ENCODE measurements at regions not wholly inside any gene's neighbourhood (a gene's known extent, or its start where the extent isn't known, plus 50 kb on each side); places are given as distances from the start of the nearest gene placed in this dataset.

DNA sequence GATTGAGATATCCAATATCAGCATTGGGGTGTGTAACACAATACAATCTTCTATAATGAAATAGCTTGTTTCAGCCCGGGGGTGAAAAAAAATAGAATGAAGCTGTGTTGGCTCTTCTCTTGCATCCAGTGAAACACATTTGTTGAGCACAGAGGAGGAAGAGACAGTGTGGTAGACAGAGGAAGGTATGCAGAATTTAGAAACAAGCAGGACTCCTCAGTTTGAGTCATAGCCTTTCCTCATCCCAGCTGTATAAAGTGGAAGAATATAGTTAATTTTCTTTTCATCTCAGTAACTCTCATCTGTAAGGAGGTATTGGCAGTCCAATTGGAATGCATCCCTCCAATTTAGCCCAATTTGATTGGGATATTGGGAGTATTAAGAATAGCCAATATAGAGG, 302.2 kb upstream of the VLDLR start:
- no peak for DNase-seq

DNA sequence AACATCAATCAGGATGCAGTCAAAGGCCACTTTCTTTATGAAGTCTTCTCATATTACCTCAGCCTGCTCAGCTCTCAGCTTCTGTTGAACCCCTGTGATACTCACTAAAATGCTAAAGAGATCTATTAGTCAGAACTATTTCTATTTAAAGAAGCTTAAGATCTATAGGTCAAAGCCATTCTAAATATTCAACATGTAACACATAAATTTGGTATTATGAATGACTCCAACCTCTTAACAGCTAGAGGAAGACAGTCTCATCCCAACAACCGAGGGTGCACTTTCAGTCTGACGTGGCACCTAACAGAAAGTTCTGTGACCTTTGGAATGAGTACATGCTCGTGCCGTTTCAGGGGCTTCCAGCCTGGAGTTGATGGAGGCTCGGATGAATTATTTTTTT, 301.5 kb upstream of the VLDLR start:
- DNase-seq, result no peak

DNA sequence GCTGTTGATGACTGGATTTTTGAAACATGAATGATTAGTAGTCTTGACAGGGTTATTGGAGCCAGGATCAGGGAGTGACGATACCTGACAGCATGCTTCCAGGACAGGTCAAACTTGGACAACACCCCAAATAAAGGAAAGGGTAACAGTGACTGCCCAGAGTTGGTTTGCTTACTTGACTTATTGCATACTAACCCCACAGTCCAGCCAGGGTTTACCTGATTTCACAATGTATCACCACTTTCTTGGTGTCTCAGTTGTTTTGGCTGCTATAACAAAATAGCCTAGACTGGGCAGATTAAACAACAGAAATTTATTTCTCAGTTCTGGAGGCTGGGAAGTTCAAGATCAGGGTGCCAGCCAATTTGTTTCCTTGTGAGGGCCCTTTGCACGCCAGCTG, 301.0 kb upstream of the VLDLR start:
- DNase-seq, result no peak

DNA sequence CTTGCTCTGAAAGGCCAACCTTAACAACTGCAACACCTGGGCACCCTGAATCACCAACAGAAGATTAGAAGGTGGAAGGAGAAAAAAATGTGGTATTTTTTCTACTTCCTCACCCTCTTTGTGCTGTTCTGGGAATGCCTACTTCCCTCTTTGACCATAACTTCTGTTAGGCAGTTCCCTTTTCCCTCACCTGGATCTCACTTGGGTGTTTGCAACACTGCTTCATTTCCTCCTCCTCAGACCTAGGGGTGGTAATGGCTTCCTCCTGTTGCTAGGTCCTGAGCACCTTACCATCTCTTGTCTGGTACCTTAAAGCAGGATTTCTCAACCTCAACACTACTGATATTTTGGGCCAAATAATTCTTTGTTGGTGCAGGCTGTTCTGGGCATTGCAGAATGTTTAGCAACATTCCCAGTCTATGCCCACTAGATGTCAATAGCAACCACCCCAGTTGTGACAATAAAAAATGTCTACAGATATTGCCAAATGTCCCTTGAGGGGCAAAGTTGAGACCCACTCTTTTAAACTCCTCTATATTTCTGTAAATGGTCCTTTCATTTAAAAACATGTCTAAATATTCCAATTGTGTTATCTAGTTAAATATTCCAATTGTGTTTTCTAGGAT, 300.0 kb upstream of the VLDLR start:
- DNase-seq, result no peak

DNA sequence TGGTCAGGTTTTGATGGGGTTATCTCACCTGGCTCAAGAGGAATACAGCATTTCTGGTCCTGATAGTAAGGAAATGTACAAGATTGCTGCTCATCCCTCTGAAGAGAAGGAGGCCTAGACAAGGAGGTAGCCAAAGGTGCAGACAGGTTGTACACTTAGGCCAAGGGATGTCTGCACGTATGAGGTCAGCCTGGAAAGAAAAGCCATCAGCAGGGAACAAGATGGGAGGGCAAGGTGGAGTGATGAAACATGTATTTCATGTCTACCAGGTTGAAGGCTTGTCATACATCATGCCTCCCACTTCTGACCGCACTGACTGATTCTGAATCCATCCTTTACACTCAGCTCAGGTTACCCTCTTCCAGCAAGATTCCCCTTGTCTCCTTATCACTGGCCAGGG, 296.8 kb upstream of the VLDLR start:
- DNase-seq, result no peak

DNA sequence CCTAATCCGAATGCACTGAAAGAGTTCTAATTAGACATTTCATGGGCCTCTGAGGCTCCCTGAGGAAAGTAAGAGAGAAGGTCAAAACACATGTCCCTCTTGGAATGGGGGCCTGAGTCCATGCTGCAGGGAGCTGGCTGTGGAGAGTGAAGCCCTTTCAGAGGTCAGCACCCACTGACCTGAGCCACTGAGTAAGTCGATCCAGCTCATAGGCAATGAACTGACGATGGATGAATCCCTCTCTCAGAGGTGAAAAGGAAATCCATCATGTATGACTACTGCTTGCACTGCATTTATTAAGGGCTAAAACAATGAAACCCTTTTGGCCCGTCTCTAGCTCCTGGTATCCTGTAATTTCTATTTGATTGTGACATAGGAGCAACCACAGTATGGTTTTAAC, 288.9 kb upstream of the VLDLR start:
- DNase-seq, result no peak

DNA sequence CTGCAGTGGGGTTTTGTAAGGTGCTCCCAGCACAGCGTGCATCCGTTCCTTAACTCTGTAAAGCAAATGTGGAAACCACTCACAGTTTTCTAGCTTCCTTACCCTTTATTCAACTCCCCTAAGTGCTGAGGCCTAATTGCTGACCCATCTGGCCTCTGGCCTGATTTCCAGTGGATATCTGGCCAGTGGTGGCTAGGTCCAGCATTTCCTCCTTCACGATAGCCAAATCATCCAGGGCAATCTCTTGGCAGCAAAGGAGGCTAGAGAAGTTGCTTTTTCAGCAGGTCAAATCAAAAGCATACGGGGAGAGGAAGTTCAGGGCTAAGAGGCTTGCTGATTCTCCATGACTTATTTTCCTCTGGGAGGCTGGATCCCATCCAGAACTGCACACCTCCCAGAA, 286.3 kb upstream of the VLDLR start:
- no peak for DNase-seq

DNA sequence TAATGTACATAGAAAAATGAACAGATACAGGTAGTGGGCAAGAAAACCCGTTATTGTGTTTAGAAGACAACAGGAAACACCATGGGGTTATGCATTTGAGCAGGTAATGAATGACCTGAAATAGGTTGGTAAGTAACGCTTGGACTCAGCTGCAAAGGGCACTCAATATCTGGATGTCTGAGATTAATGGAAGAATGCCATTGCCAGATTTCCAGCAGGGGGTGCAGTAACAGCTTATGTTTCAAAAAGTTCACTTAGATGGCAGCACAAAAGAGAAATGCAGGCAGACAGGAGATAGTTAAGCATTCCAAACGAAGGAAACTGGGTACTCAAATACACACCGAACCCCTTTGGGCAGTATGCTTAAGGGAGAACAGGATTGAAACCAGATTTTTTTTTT, 285.5 kb upstream of the VLDLR start:
- DNase-seq, result no peak

DNA sequence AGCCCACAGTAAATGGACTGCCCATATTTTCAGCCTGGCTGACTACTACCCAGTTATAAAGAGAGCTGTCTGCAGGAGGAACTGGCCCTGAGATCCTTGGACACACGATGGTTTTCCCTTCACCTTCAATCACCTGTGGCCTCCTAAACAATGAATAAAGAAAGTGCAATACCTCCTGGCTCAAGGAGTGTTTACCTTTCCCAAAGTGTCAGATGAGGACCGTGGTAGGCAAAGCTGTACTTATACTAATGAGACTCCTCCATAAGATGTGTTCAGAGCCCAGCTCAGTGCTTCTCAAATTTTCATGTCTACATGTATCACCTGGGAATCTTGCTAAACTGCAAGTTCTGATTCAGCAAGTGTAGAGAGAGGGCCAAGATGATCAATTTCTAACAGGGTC, 284.5 kb upstream of the VLDLR start:
- no peak for DNase-seq

DNA sequence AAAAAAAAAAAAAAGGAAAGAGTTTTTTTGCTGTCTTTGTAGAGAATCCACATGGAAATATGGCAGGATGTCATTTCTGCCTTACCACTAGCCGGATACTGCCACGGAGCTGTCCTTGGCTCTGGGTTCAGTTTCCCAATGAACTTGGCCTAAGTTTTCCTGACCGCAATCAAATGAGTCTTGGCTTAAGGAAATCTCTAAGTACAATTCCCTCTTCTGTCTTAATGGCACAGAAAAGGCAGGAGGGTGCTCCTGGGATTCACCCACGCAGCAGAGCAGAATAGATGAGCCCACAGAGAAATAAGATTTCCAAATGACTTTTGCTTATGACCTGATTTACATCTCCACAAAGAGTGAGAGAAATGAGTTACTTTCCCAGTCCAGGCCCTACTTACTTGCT, 284.0 kb upstream of the VLDLR start:
- no peak for DNase-seq

DNA sequence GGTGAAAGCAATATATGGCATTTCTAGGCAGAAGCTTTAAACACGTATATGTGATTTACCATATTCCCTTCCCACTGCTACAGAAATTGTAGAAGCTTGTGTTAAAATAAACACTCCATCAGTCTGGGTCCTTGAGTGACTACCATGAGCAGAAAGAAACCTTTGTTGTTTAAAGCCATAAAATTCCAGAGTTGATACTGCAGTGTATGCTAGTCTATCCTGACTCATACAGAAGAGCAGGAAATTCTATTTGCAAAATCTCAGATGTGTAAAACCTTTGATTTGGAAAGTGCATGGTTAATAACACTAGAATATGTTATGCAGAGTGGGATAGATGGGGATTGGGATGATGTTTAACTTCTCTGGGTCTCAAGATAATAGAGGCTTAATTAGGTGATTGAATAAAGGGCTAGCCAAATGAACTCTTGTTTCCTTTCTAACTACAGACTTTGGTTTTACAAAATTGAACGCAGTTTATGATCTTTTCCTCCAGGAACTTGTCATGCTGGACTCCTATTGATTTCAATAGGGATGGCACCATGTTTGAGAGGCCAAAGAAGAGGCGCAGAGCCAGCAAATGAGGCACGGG, 282.7 kb upstream of the VLDLR start:
- DNase-seq, result no peak

DNA sequence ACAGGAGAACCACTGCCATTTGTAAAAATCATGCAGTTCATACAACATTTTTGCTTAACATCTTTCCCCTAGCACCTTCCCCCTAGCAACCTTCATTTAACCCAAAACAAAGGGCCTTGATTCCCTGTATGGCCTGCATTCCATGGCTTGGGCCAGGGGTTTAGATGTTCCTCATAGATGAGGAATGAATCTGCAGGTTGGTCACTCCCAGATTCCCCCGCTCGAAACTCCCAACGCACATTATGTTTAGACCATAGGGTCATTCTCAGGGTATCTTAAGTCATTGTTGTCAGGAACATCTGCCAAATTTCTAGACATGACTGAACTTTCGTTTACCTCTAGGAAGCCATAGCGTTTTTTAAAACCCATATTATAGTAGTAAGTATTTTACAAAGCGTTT, 282.2 kb upstream of the VLDLR start:
- no peak for DNase-seq

DNA sequence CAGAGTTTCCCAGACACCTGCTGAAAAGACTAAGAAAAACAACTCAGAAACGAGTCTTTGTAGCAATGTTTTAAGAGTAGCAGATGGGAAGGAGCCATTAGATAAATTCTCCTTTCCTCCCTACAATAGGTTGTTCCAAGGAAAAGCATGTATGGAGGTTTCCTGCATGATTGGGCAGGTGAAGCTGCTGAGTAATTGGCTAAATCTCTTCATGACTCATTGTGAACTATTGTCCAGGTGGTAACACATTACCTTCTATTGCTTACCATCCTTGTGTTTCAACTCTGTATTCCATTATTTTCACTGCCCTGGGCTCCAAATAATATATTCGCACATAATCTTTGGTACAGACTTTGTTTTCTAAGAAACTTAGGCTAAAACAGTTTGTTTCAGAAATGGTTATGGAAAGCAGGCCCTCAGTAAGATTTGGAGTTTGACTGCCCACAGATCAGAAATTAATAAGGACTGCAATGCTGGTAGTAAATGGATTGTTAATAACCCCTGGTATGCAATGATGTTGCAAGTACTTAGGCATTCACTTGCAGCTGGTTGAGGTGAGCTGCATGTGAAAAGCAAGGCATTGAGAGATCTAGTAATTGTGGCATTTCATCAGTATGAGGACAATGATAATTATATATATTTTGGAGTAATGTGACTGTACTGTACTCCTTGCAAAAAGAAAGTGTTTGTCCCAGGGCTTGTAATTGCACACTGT, 281.4 kb upstream of the VLDLR start:
- DNase-seq, result no peak

DNA sequence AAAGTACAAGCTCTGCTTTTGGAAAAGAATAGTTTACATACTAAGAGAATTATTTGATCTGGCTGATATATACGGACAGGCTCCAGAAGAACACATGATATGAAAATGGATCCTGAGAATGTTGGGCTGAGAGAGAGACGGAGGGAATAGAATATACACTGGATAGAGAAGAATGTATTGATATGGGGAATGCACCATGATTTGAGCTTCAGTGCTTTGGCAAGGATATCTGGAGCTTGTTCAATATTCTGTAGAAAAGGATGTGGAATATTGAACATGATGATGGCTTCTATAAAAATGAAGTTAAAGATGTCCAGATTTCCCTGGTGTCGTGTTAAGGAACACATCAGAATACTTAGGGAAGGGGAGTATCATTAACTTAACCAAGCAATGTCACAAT, 280.5 kb upstream of the VLDLR start:
- no peak for DNase-seq

DNA sequence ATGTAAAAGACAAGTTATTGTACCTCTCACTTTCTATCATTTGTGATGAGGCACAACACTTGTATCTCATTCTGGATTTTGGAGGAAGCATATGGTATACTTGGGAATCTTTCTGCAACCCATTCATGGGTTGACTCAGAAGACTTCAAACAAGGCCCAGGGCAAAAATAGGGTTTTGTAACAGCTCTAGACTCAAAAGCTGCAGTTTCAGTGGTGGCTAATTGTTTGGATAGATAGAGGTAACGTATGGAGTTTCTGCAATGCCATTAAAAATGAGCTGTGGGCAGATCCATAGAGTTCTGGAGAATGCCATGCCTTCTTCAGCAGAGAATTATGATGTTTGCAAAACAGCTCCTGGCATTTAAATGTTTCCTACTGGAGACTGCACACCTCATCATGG, 279.6 kb upstream of the VLDLR start:
- no peak for DNase-seq

DNA sequence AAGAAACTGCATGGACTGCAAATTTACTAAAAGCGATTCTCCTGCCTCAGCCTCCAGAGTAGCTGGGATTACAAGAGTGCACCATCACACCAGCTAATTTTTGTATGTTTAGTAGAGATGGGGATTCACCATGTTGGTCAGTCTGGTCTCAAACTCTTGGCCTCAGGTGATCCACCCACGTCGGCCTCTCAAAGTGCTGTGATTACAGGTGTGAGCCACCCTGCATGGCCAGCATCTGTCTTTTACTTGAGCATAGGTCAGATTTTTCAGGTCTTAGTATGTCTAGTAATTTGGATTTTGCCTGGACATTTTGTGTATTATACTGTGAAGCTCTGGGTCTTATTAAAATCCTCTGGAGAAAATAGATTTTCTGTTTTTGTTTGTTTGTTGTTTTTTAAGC, 277.8 kb upstream of the VLDLR start:
- no peak for DNase-seq

DNA sequence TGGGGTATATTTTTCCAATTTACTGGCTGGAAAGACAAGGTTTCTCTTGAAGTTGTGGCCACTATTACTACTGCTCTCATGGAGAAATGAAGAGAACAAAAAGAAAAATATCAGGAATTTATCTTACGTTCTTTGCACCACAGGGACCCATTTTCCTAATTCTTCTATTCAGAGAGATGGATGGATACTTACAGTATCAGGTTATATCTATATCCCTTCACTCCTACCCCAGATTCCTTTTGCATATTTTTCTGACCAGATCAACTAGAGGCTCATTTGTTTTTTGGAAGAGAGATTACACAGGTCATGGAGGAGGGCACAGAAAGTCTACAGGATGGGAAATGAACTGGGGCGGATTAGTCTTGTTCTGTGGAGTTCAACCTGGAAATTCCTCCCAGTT, 277.2 kb upstream of the VLDLR start:
- DNase-seq, result no peak

DNA sequence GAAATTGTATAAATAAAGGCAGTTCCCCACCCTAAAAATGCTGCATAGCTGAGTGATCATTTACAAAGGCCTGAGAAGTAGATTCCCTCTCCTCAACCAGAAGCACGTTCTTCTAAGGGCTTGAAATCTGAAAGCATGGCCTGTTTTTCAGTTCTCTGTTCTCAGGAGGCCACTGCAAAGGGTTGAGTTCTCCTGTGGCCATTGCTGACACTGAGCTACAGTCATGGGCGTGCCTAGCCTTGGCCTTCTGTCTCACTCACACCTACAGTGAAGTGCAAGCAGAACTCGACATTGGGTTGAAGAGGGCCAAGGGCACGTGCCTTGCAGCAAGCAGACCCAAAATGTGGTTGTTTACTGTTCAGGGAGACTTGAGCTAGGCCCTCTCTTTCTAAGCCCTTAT, 276.6 kb upstream of the VLDLR start:
- no peak for DNase-seq

DNA sequence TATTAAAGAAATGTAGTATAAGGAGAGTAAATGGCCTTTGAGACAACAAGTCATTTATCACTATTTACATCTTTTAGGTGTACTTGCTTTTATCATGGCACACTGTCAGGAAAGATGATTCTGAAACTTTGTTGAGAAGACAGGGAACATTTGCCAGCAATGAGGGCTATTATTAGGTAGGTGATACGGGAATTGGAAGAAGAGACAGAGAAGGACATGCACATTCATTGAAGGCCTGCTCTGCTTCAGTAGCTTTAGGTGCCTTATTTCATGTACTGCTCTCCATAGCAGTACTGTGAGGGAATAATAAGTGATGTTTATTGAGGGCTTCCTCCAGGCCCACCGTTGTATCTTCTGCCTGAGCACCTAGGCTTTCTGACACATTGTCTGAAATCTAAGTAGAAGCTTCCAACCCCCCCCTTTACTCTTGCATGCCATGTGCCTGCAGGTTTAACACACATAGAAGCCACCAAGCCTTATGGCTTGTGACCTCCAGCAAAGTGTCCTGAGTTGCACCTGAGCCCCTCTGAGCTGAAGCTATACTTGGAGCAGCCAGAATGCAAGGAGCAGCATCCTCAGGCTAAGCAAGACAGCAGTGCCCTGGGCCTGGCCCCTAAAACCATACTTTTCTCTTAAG, 275.2 kb upstream of the VLDLR start:
- DNase-seq, result no peak

DNA sequence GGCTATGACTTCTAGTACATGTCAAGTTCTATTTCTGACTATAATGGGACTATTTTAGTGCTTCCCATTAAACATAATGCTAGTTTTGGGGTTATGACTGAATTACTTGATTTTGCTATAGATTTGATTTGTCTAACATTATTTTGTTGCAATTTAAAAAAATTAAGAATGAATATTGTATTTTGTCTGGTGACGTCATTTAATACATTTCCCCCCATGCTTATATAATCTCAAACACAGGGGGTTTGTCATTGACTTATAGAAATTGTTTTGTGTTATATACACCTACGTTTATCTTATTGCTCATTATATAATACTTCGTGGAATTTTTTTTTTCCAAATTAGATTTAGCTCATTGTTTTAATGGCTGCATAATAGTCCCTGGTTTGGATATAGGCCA, 270.3 kb upstream of the VLDLR start:
- DNase-seq, result no peak

DNA sequence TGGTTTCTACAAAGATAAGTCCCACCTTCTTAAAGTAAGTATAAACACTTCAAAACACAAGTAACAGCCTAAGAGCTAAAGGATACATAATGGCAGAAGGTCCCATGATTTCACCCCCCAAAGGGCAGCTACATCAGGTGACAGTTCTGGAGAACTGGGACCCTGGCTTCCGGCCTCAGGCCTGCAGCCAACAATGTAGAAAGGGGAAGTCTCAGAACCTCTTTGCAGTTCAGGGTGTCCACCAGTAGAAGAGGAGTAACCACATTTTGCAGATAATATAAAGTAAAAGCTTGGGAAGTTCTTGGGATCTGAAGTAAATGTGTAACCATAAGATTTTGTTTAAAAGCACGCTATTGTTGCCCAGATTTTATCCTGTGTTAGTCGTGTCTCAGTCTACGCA, 267.4 kb upstream of the VLDLR start:
- no peak for DNase-seq

DNA sequence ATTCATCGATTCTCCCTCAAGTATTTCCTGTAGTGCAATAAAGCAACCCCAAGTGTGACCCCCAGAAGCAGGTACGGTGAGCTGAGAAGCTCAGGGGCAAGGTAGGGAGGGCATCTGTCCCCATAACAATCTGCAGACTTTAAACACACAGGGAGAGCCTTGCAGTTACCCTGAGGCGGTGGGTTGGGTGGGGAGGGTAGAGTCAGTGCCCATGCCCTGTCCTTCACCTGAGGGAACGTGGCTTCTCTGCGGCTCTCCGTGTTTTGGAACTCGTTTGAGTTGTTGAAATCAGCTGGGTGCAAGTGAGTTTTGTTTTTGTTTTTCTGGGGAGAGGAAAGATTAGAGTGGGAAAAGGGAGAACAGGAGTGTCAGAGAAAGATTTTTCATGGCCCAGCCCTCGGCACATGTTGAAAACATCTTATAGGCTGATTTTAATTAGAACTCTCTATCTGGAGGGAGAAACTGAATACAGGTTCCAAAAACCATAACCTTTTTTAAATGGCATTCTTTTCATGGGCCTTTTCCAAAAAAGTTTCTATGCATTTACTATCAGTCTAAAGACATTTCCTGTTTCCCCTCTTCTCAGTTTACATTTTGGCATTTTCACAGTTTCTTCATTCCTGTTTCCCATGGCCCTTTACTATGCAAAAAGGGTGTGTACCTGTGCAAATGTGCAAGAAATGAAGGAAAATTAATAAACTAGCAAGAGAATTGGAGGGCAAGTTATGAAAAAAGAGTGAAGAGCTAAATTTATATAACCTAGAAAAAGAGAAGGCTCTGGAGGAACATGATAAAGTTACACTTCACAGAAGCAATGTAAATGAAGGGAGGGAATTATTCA, 266.5 kb upstream of the VLDLR start:
- DNase-seq, result no peak

DNA sequence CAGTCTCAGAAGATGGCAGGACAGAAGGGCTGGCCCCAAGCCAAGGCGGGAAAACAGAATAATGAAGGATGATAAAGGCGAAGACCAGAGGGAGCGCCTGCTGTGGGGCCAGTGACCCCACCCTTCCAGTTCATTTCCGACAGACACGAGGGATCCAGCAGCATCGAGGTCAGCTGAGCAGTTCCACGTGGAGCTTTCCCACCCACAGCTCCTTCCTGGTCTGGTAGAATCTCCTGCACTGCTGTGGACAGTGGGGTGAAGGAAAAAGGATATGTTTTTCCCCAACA, 265.9 kb upstream of the VLDLR start:
- DNase-seq, result no peak
